ENCODE measurements at regions not wholly inside any gene's neighbourhood (a gene's known extent, or its start where the extent isn't known, plus 50 kb on each side); places are given as distances from the start of the nearest gene placed in this dataset.
"Not testable (repeated sequence)": the region's sequence is repeated elsewhere in the genome, so short reads cannot be mapped to it uniquely, and the experiment has no call there.

DNA sequence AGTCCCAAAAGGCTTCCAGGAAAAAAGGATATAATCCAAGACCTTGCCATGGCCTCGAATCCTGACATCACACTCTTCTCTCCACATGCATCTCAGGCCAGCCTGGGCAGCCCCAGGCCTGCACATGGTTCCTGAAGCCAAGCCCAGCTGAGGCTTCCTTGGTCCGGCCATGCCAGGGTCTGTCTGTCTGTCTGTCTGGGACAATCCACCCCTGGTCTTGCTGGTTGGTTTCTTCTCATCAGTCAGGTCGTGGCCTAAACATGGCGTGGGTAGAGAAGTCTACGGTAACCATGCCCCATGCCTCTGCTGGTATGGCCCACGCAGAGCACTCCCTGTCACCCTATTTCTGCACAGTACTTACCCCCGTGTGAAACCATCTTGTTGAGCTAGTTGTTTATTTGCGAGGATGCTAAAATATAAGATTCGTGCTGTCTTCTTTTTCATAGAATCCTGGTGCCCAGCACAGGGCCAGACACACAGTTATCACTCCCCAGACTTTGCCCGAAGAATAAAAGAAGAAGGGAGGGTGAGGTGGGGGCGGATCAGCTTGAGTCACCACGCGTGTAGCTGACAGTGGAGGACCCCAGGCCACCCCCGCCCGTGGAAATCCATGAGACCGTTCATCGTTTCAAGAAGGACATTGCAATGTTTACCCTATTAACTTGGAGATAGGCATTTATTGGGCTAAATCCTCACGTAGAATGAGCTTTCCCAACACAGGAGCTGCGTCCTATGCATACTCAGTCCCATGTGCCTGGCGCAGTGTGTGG lies 107.2 kb downstream of the RNASET2 start:
- TF ChIP-seq CTCF (IDR thresholded peaks at IDR 0.05; ENCODE audit: borderline replicate concordance, insufficient read depth, low read depth, low read length), result no peak
- no peak overlapping the region for H3K4me3 ChIP-seq (ENCODE audit: low read depth, low read length)

- not testable (repeated sequence) for H3K4me3 ChIP-seq (ENCODE audit: low read depth, low read length)
Measured at GRCh38 chr6:166846446-166847142, 109.8 kb downstream of the RNASET2 start.

- no peak for TF ChIP-seq CTCF (IDR thresholded peaks at IDR 0.05; ENCODE audit: borderline replicate concordance, insufficient read depth, low read depth, low read length)
- no peak overlapping the region for H3K4me3 ChIP-seq (ENCODE audit: low read depth, low read length)
Measured at GRCh38 chr6:166842607-166843006, 113.7 kb downstream of the RNASET2 start.

DNA sequence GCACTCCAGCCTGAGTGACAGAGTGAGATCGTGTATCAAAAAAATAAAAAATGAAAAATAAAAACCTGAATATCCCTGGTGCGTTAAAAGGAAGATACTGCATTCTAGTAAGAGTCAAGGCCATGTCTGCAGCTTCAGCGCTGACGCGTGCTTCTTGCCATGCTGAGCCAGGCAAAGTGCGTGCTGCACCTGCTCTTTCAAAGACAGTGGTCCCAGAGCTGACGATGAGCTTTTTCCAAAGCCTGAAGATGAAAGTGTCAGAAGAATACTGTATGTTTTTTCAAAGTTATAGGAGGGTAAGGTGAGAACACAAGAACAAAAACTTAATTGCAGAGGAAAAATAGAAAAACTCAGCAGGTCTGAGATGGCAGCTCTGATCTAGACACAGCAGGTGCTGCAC lies 115.1 kb downstream of the RNASET2 start:
- no peak for TF ChIP-seq CTCF (IDR thresholded peaks at IDR 0.05; ENCODE audit: borderline replicate concordance, insufficient read depth, low read depth, low read length)
- H3K4me3 ChIP-seq (ENCODE audit: low read depth, low read length), result no peak overlapping the region

DNA sequence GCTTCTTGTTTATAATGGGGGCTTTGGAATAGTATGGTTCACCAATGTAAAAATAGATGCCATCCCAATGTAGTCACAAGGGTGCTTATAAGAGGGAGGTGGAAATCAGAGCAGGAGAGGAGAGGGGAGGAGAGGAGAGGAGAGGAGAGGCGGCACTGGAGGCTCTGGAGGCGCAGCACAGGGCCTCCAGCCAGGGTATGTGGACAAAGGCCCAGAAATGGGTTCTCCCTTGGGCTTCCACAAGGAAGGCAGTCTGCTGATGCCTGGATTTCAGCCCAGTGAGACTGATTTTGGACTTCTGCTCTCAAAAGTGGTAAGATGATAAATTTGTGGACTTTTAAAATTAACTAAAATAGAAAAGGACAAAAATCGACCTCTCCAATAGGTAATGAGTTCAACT lies 116.8 kb downstream of the RNASET2 start:
- H3K4me3 ChIP-seq (ENCODE audit: low read depth, low read length), result no peak overlapping the region
- no peak for TF ChIP-seq CTCF (IDR thresholded peaks at IDR 0.05; ENCODE audit: borderline replicate concordance, insufficient read depth, low read depth, low read length)

DNA sequence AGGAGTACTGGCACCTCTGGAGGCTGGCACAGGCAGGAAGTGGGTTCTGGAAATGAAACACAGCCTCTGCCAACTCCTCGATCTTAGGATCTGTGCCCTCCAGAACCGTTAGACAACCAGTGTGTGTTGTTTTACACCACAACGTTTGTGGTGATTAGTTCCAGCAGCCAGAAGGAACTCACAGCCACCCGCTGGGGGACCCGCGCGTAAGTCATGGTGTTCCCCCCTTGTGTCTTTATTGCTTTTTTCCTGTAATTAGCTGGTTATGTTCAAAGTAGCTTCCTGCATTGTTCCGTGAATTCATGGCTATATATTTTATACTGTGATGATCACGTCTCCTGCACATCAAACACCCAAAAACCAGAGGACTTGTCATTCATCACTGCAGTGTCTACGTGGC lies 117.4 kb downstream of the RNASET2 start:
- TF ChIP-seq CTCF (IDR thresholded peaks at IDR 0.05; ENCODE audit: borderline replicate concordance, insufficient read depth, low read depth, low read length), result no peak
- no peak overlapping the region for H3K4me3 ChIP-seq (ENCODE audit: low read depth, low read length)

- no peak overlapping the region for H3K4me3 ChIP-seq (ENCODE audit: low read depth, low read length)
- TF ChIP-seq CTCF (IDR thresholded peaks at IDR 0.05; ENCODE audit: borderline replicate concordance, insufficient read depth, low read depth, low read length), result no peak
Measured at GRCh38 chr6:166836785-166837718, 119.3 kb downstream of the RNASET2 start.
